ENCODE measurements at regions not wholly inside any gene's neighbourhood (a gene's known extent, or its start where the extent isn't known, plus 50 kb on each side); places are given as distances from the start of the nearest gene placed in this dataset.

GRCh38 chr3:113051787-113052186, 61.0 kb downstream of the GTPBP8 start:
- DNase-seq = no peak

- no peak for DNase-seq
Observed at GRCh38 chr3:113053169-113053568, 62.4 kb downstream of the GTPBP8 start.

GRCh38 chr3:113054552-113054951, 63.8 kb downstream of the GTPBP8 start:
- DNase-seq = no peak

- DNase-seq = peak; percentile 58
Observed at GRCh38 chr3:113055201-113055600, 64.4 kb downstream of the GTPBP8 start.

- no peak for DNase-seq
Observed at GRCh38 chr3:113055961-113056360, 65.2 kb downstream of the GTPBP8 start.

GRCh38 chr3:113057117-113057516, 66.3 kb downstream of the GTPBP8 start:
- DNase-seq = no peak

- DNase-seq = no peak
Observed at GRCh38 chr3:113058188-113058587, 67.4 kb downstream of the GTPBP8 start.

GRCh38 chr3:113062705-113063104, 71.9 kb downstream of the GTPBP8 start:
- no peak for DNase-seq

- DNase-seq = no peak
Observed at GRCh38 chr3:113063126-113063894, 72.5 kb downstream of the GTPBP8 start.

- no peak for DNase-seq
Observed at GRCh38 chr3:113064183-113064582, 73.4 kb downstream of the GTPBP8 start.

GRCh38 chr3:113065336-113065735, 74.6 kb downstream of the GTPBP8 start:
- DNase-seq = no peak

GRCh38 chr3:113070072-113070640, 79.4 kb downstream of the GTPBP8 start:
- no peak for DNase-seq

GRCh38 chr3:113070681-113071113, 79.9 kb downstream of the GTPBP8 start:
- DNase-seq = no peak

GRCh38 chr3:113075588-113075987, 84.8 kb downstream of the GTPBP8 start:
- no peak for DNase-seq

GRCh38 chr3:113079218-113079961, 88.6 kb downstream of the GTPBP8 start:
- no peak for DNase-seq

- DNase-seq = no peak
Observed at GRCh38 chr3:113084777-113085176, 94.0 kb downstream of the GTPBP8 start.

GRCh38 chr3:113086560-113087461, 96.0 kb downstream of the GTPBP8 start:
- no peak for DNase-seq

- no peak for DNase-seq
Observed at GRCh38 chr3:113088616-113089015, 97.8 kb downstream of the GTPBP8 start.

GRCh38 chr3:113091417-113091816, 100.6 kb downstream of the GTPBP8 start:
- no peak for DNase-seq

- DNase-seq = no peak
Observed at GRCh38 chr3:113092746-113093145, 102.0 kb downstream of the GTPBP8 start.

- no peak for DNase-seq
Observed at GRCh38 chr3:113094337-113095221, 103.8 kb downstream of the GTPBP8 start.
